ENCODE measurements at regions not wholly inside any gene's neighbourhood (a gene's known extent, or its start where the extent isn't known, plus 50 kb on each side); places are given as distances from the start of the nearest gene placed in this dataset.
"Not testable (repeated sequence)": the region's sequence is repeated elsewhere in the genome, so short reads cannot be mapped to it uniquely, and the experiment has no call there.

DNA sequence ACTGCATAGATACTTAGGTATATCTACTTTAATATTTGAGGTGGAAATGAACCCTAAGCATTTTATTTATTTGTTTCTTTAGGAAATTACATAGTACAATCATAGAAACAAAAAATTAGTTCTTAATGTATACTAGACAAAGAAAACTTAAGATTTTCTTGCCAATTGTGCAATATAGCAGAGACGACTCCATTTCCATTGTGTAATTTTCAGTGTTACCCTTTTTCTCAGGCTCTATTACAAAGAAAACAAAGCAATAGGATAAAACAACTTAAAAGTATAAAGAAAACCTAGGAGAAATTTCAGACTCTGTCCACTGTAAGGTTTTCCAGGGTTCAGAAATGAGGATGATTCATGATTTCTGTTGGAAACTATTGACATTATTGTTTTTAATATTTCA, 89.0 kb upstream of the SERTAD2 start:
- TF ChIP-seq, protein P1, sequence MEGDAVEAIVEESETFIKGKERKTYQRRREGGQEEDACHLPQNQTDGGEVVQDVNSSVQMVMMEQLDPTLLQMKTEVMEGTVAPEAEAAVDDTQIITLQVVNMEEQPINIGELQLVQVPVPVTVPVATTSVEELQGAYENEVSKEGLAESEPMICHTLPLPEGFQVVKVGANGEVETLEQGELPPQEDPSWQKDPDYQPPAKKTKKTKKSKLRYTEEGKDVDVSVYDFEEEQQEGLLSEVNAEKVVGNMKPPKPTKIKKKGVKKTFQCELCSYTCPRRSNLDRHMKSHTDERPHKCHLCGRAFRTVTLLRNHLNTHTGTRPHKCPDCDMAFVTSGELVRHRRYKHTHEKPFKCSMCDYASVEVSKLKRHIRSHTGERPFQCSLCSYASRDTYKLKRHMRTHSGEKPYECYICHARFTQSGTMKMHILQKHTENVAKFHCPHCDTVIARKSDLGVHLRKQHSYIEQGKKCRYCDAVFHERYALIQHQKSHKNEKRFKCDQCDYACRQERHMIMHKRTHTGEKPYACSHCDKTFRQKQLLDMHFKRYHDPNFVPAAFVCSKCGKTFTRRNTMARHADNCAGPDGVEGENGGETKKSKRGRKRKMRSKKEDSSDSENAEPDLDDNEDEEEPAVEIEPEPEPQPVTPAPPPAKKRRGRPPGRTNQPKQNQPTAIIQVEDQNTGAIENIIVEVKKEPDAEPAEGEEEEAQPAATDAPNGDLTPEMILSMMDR (conservative IDR thresholded peaks at IDR 0.05; ENCODE audit: low read depth, low read length), result no peak
- no peak overlapping the region for H3K4me3 ChIP-seq (ENCODE audit: low read depth, low read length)
- DNase-seq (ENCODE audit: low read depth), result no peak

DNA sequence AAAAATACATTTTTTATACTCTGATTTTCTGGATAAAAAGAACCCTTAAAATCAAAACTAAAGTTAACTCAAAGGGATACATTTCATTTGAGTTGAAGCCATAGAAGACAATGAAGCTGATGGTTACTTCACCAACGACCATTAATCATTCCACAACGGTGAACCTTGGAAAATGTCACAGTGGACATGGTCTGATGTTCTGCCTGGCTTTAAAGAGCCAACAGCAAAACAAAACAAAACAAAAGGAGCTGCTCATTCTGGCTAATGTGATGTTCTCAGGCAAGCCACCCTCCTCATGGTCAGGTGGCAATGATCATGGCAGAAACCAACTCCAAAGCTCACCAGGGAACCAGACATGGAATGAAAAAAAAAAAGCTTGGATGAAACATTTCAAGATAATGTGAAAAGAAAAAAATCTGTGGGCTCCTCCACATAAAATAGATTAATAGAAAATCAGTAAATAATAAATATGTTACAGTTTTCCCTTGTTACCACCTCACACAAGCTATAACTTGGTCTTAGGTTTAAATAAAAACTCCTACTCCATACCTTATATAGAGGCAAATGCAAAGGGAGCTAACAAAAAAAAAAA, 90.1 kb upstream of the SERTAD2 start:
- DNase-seq (ENCODE audit: low read depth), result no peak
- TF ChIP-seq, protein P1 (conservative IDR thresholded peaks at IDR 0.05; ENCODE audit: low read depth, low read length), result no peak

DNA sequence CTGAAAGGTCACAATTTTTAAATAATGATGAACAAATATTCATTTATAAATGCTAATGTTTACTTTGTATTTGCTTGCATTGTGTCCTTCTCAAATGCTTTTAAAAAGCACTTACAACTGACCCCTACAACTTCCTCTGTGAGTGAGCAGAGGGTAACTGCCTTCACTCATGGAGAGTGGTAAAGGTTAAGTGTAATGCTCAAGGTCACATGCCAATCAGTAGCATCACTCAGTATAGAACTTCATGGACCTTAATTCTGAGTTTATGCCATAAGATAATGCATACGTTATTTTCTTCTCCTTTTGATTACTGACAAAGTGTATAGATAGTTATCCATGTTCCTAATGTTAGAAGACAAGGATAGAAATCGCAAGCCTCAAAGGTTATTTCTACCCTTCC, 91.8 kb upstream of the SERTAD2 start:
- TF ChIP-seq, protein P1 (conservative IDR thresholded peaks at IDR 0.05; ENCODE audit: low read depth, low read length), result no peak
- DNase-seq (ENCODE audit: low read depth), result no peak
- H3K4me3 ChIP-seq (ENCODE audit: low read depth, low read length), result no peak overlapping the region

More for the DNA sequence above, 90.1 kb upstream of the SERTAD2 start:
- H3K4me3 ChIP-seq (ENCODE audit: low read depth, low read length), result no peak overlapping the region

DNA sequence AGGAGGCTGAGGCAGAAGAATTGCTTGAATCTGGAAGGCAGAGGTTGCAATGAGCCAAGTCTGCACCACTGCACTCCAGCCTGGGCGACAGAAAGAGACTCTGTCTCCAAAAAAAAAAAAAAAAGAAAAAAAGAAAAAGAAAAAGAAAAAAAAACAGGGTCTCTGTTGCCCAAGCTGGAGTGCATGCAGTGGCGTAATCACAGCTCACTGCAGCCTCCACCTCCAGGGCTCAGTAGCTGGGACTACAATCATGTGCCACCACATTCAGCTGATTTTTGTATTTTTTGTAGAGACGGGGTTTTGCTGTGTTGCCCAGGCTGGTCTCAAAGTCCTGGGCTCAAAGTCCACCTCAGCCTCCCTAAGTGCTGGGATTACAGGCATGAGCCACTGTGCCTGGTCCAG, 94.0 kb upstream of the SERTAD2 start:
- DNase-seq (ENCODE audit: low read depth); H3K4me3 ChIP-seq (ENCODE audit: low read depth, low read length): not testable (repeated sequence)

DNA sequence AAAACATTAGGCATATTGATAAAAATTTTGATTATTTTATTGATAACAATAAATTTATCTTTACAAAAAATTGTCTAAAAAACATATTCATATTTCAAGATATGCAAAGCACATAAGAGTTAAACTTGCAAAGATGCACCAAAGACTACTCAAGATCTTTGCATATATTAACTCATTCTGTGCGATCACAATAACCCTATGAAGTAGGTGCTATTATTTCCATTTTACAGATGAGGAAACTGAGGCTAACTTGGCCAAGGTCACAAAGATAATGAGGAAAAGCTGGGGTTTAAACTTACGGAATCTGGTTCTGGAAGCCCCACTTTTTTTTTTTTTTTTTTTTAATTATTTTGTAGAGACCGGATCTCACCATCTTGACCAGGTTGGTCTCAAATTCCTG, 94.4 kb upstream of the SERTAD2 start:
- DNase-seq (ENCODE audit: low read depth), result no peak
- H3K4me3 ChIP-seq (ENCODE audit: low read depth, low read length), result no peak overlapping the region
- TF ChIP-seq, protein P1 (conservative IDR thresholded peaks at IDR 0.05; ENCODE audit: low read depth, low read length), result no peak

DNA sequence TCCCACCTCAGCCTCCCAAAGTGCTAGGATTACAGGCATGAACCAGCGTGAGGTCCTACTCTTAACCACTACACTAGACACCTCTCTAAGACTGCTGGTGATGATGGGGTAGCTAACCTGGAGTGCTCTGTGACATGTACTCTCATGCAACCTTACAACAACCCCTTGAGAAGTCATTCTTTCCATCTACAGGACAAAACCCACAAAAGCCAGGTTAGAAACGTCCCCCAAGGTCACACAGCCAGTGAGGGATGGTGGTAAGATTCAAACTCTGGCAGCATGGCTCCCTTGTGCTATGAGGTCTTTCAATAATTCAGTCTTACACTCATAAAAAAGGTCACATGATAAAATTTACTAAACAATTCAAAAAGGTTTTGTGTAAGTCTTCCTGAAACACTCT, 94.8 kb upstream of the SERTAD2 start:
- no peak for DNase-seq (ENCODE audit: low read depth)
- TF ChIP-seq, protein P1 (conservative IDR thresholded peaks at IDR 0.05; ENCODE audit: low read depth, low read length), result no peak
- peak overlapping the region; percentile 80 for H3K4me3 ChIP-seq (ENCODE audit: low read depth, low read length)

DNA sequence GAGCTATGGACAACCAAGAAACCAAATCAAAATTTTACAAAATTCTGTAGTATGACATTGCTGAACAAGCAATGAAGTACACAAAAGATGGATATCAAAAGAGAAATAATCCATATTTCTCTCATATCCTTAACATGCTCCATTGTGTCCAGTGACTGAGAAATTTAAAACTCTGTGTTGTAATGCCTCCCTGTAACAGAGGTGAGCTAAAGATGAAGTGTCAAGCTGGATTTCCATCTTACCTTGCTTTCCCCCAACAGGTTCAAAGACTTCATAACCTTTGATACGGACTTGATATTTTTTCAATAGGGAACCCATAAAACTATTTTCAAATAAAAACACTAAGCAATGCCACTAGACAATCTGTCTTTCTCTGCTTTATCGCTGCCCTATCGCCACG, 95.7 kb upstream of the SERTAD2 start:
- TF ChIP-seq, protein P1 (conservative IDR thresholded peaks at IDR 0.05; ENCODE audit: low read depth, low read length), result no peak
- peak overlapping the region; percentile 80 for H3K4me3 ChIP-seq (ENCODE audit: low read depth, low read length)
- DNase-seq (ENCODE audit: low read depth), result no peak

Data from epithelial cell of proximal tubule (primary cell).